ENCODE measurements at regions not wholly inside any gene's neighbourhood (a gene's known extent, or its start where the extent isn't known, plus 50 kb on each side); places are given as distances from the start of the nearest gene placed in this dataset.
"Not testable (repeated sequence)": the region's sequence is repeated elsewhere in the genome, so short reads cannot be mapped to it uniquely, and the experiment has no call there.

DNA sequence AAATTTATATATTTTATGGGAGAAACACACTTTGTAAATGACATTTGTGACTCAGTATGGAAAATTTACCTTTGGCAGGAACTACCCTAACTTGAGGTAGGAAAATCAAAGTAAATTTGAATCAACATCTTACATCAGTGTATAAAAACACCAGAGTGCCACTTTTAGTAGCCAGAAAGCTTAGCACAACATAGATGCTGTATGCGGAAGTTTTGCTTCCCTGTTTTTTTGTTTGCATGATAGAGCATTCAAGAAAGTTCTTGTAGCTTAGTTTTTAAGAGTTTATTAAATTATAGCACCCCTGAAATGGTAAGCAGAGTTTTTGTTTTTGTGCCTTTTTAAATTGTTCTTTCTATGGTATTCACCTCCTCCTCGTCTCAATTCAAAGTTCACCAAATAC is 120.8 kb upstream of the RAP2B start:
- H3K36me3 ChIP-seq (ENCODE audit: control insufficient read depth in 3 of 3, insufficient read depth in 3 of 3, low read length in 3 of 3), result no peaks in the 10 kb centered on the region

DNA sequence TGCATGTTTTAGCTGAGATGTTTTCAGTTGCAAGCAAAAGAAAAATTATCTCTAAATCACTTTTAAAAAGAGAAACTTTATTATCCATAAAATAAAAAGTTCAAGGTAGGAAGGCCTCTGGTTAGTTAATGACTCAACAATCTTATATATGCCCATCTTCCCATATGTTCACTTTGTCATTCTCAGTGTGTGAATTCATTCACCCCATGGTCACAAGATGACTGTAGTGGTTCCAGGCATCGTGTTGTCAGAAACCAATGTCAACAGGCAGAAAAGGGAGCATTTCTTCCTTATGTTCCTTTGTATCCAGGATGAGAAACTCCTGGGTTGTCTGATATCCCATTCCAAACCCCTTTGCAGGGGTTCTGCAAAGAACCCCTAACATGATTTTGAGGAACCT is 119.9 kb upstream of the RAP2B start:
- Histone ChIP-seq H3K36me3 (ENCODE audit: control insufficient read depth in 3 of 3, insufficient read depth in 3 of 3, low read length in 3 of 3) (no peaks in the 10 kb centered on the region), H3K4me3 (ENCODE audit: low read length in 3 of 3) (no peak overlapping the region), H3K27me3 (ENCODE audit: control insufficient read depth in 3 of 3, insufficient read depth in 3 of 3, low read length in 3 of 3) (no peaks in the 10 kb centered on the region), H3K9ac (ENCODE audit: low read depth in 1 of 3, low read length in 3 of 3) (no peak overlapping the region), H3K9me3 (ENCODE audit: control insufficient read depth in 3 of 3, low read length in 3 of 3) (no peaks in the 10 kb centered on the region), H3K4me1 (ENCODE audit: control insufficient read depth in 3 of 3, insufficient read depth in 3 of 3, low read length in 3 of 3) (no peaks in the 10 kb centered on the region), H3K27ac (ENCODE audit: low read depth, low read length) (no peak overlapping the region)

More for the DNA sequence above, 120.8 kb upstream of the RAP2B start:
- no peaks in the 10 kb centered on the region for H3K27me3 ChIP-seq (ENCODE audit: control insufficient read depth in 3 of 3, insufficient read depth in 3 of 3, low read length in 3 of 3)
- H3K9ac ChIP-seq (ENCODE audit: low read depth in 1 of 3, low read length in 3 of 3), result no peak overlapping the region
- no peaks in the 10 kb centered on the region for H3K9me3 ChIP-seq (ENCODE audit: control insufficient read depth in 3 of 3, low read length in 3 of 3)
- H3K4me1 ChIP-seq (ENCODE audit: control insufficient read depth in 3 of 3, insufficient read depth in 3 of 3, low read length in 3 of 3), result no peaks in the 10 kb centered on the region
- H3K4me3 ChIP-seq (ENCODE audit: low read length in 3 of 3), result no peak overlapping the region
- no peak overlapping the region for H3K27ac ChIP-seq (ENCODE audit: low read depth, low read length)

DNA sequence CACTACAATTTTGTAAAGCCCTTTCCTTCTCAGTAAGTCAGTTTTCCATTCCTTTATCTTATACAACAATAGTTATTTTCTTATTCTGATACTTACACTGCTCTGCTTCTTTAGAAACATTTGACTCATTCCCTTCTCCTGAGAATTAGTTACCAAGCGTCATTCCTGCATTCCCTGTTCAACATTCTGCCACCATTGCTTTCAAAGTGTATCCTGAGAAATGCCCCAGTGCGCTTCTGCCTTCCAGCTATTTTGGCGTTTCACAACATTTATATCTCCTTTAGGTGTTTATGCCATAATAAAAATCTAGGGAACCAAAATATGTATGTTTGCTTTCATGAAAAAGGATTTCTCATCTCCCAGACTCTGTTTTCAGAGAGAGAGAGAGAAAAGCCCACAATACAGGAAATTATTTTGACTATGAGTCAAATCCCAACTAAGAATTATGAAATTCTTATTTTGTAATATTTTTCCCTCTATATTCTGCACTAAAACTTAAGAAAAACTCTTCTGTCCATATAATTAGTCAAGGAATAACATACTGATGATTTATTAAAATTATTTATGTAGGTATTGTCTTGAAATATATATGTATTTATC is 118.2 kb upstream of the RAP2B start:
- Histone ChIP-seq H3K9ac (ENCODE audit: low read depth in 1 of 3, low read length in 3 of 3) (no peak overlapping the region), H3K27me3 (ENCODE audit: control insufficient read depth in 3 of 3, insufficient read depth in 3 of 3, low read length in 3 of 3) (no peaks in the 10 kb centered on the region), H3K4me1 (ENCODE audit: control insufficient read depth in 3 of 3, insufficient read depth in 3 of 3, low read length in 3 of 3) (no peaks in the 10 kb centered on the region), H3K36me3 (ENCODE audit: control insufficient read depth in 3 of 3, insufficient read depth in 3 of 3, low read length in 3 of 3) (no peaks in the 10 kb centered on the region), H3K27ac (ENCODE audit: low read depth, low read length) (no peak overlapping the region), H3K4me3 (ENCODE audit: low read length in 3 of 3) (no peak overlapping the region), H3K9me3 (ENCODE audit: control insufficient read depth in 3 of 3, low read length in 3 of 3) (no peaks in the 10 kb centered on the region)

DNA sequence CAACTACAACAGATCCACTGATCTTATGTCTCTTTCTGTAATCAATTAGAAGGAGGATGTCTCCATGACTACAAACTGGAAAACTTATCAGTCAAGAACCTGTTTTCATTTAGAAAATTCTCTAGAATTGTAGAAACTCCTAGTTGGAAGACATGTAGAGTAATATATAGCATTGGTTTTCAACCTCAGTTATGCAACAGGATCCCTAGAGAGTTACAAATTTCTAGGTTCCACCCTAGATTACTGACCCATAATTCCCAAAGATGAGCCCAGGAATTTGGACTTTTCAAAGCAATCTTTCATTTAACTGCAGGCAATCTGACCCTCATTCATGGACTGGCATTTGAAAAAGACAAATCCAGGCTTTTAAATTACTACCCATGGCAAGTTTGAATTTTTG is 116.9 kb upstream of the RAP2B start:
- H3K27me3 ChIP-seq (ENCODE audit: control insufficient read depth in 3 of 3, insufficient read depth in 3 of 3, low read length in 3 of 3), result no peaks in the 10 kb centered on the region
- H3K36me3 ChIP-seq (ENCODE audit: control insufficient read depth in 3 of 3, insufficient read depth in 3 of 3, low read length in 3 of 3), result no peaks in the 10 kb centered on the region
- no peak overlapping the region for H3K4me3 ChIP-seq (ENCODE audit: low read length in 3 of 3)
- no peaks in the 10 kb centered on the region for H3K4me1 ChIP-seq (ENCODE audit: control insufficient read depth in 3 of 3, insufficient read depth in 3 of 3, low read length in 3 of 3)
- no peak overlapping the region for H3K9ac ChIP-seq (ENCODE audit: low read depth in 1 of 3, low read length in 3 of 3)
- no peak overlapping the region for H3K27ac ChIP-seq (ENCODE audit: low read depth, low read length)
- no peaks in the 10 kb centered on the region for H3K9me3 ChIP-seq (ENCODE audit: control insufficient read depth in 3 of 3, low read length in 3 of 3)

DNA sequence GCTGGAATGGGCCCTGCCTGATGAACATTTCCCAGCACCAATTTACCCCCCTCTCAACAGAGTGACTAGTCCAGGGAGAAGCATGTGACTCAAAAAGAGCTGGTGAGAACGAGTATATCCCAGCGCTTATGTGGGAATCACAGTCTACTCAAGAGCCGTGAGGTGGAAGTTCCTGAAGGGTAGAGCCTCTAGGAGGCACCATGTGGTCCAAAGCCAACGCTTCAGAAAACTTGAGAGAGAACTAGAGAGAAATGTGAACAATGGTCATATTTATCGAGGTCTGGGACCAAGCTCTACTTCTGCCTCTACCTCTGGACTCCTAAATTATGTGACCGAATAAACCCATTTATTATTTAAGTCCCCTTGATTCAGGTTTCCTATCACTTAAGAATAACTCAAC is 111.0 kb upstream of the RAP2B start:
- no peaks in the 10 kb centered on the region for H3K27me3 ChIP-seq (ENCODE audit: control insufficient read depth in 3 of 3, insufficient read depth in 3 of 3, low read length in 3 of 3)
- no peak overlapping the region for H3K9ac ChIP-seq (ENCODE audit: low read depth in 1 of 3, low read length in 3 of 3)
- no peak overlapping the region for H3K27ac ChIP-seq (ENCODE audit: low read depth, low read length)
- H3K4me1 ChIP-seq (ENCODE audit: control insufficient read depth in 3 of 3, insufficient read depth in 3 of 3, low read length in 3 of 3), result no peaks in the 10 kb centered on the region
- H3K4me3 ChIP-seq (ENCODE audit: low read length in 3 of 3), result no peak overlapping the region
- H3K36me3 ChIP-seq (ENCODE audit: control insufficient read depth in 3 of 3, insufficient read depth in 3 of 3, low read length in 3 of 3), result no peaks in the 10 kb centered on the region
- no peaks in the 10 kb centered on the region for H3K9me3 ChIP-seq (ENCODE audit: control insufficient read depth in 3 of 3, low read length in 3 of 3)

DNA sequence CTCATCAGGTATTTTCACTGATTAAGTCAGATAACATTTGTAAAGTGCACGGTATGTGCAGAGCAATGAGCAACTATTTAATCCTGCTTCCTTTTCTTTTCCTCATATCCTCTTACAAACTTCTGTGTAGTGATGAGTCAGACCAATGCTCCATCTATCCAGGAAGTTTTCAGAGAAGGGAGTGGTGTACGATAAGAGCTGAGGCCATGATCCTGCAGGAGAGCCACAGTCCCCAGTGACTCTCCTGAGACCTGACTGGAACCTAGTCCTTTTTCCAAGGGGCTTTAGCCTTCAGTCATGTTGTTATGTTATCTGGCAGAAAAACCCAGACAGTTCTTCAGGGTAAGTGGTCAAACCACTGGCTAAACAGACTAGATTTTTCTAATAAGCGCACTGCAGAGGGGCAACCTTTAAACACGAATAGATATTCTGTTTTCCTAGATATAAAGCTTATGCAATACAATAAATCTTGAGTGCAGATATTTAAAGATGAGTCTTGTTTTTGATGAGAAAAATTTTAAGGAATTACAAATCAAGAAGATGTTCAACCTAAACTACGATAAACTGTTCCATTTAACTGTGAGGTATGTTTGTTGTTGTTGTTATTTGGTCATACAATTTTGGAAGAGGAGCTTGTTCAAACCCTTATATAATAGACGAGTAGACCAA is 110.5 kb upstream of the RAP2B start:
- Histone ChIP-seq H3K4me3 (ENCODE audit: low read length in 3 of 3) (no peak overlapping the region), H3K36me3 (ENCODE audit: control insufficient read depth in 3 of 3, insufficient read depth in 3 of 3, low read length in 3 of 3) (no peaks in the 10 kb centered on the region), H3K27me3 (ENCODE audit: control insufficient read depth in 3 of 3, insufficient read depth in 3 of 3, low read length in 3 of 3) (no peaks in the 10 kb centered on the region), H3K9ac (ENCODE audit: low read depth in 1 of 3, low read length in 3 of 3) (no peak overlapping the region), H3K27ac (ENCODE audit: low read depth, low read length) (no peak overlapping the region), H3K9me3 (ENCODE audit: control insufficient read depth in 3 of 3, low read length in 3 of 3) (no peaks in the 10 kb centered on the region), H3K4me1 (ENCODE audit: control insufficient read depth in 3 of 3, insufficient read depth in 3 of 3, low read length in 3 of 3) (no peaks in the 10 kb centered on the region)

DNA sequence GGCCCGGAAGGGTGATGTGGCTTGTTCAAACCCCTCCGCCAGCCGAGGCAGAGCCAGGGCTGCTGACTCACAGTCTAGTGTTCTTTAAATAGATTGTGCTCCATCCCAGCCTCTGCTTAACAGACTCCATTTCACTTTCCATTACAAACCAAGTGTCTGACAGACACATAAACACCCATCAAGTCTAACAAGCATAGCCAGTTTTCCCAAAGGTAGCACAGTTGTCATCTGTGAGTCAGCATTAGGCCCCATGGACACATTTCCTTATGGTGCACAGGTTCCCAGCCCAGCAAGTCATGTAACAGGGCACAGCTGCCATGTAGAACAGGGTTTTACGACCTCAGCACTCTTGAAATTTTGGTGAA is 109.9 kb upstream of the RAP2B start:
- no peak overlapping the region for H3K4me3 ChIP-seq (ENCODE audit: low read length in 3 of 3)
- no peaks in the 10 kb centered on the region for H3K4me1 ChIP-seq (ENCODE audit: control insufficient read depth in 3 of 3, insufficient read depth in 3 of 3, low read length in 3 of 3)
- H3K9ac ChIP-seq (ENCODE audit: low read depth in 1 of 3, low read length in 3 of 3), result no peak overlapping the region
- no peaks in the 10 kb centered on the region for H3K36me3 ChIP-seq (ENCODE audit: control insufficient read depth in 3 of 3, insufficient read depth in 3 of 3, low read length in 3 of 3)
- H3K9me3 ChIP-seq (ENCODE audit: control insufficient read depth in 3 of 3, low read length in 3 of 3), result no peaks in the 10 kb centered on the region
- no peaks in the 10 kb centered on the region for H3K27me3 ChIP-seq (ENCODE audit: control insufficient read depth in 3 of 3, insufficient read depth in 3 of 3, low read length in 3 of 3)
- no peak overlapping the region for H3K27ac ChIP-seq (ENCODE audit: low read depth, low read length)

DNA sequence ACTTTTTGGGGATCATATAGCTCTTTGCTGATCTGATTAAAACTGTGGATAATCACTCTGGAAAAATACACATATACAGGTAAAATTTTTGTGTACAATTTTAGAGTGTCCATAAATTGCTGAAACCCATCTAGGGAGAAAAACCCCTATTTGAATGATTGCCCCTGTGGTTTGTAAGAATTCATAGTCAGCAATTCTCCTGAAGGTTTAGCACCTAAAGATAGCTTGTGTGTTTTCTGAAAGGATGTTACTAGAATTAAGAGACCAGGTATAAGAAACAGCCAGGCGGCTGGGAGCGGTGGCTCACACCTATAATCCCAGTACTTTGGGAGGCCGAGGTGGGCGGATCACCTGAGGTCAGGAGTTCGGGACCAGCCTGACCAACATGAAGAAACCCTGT is 106.8 kb upstream of the RAP2B start:
- Histone ChIP-seq H3K4me3 (ENCODE audit: low read length in 3 of 3) (no peak overlapping the region), H3K27ac (ENCODE audit: low read depth, low read length) (no peak overlapping the region), H3K9me3 (ENCODE audit: control insufficient read depth in 3 of 3, low read length in 3 of 3) (no peaks in the 10 kb centered on the region), H3K9ac (ENCODE audit: low read depth in 1 of 3, low read length in 3 of 3) (no peak overlapping the region), H3K4me1 (ENCODE audit: control insufficient read depth in 3 of 3, insufficient read depth in 3 of 3, low read length in 3 of 3) (no peaks in the 10 kb centered on the region), H3K36me3 (ENCODE audit: control insufficient read depth in 3 of 3, insufficient read depth in 3 of 3, low read length in 3 of 3) (no peaks in the 10 kb centered on the region), H3K27me3 (ENCODE audit: control insufficient read depth in 3 of 3, insufficient read depth in 3 of 3, low read length in 3 of 3) (no peaks in the 10 kb centered on the region)

DNA sequence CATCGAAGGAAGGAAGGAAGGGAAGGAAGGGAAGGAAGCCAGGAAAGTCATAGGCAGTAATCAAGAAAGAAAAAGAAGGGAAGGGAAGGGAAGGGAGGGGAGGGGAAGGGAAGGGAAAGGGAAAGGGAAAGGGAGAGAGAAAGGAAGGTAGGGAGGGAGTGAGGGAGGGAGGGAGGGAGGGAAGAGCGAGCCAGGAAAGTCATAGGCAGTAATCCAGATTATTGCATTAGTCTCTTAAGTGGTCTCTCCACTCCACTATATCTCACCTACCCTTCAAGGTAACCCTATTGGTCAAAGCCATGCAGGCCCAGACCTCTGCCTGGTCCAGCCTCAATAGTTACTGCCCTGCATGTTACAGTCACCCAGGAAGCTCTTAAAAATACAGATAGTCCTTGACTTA is 106.2 kb upstream of the RAP2B start:
- Histone ChIP-seq H3K4me1 (ENCODE audit: control insufficient read depth in 3 of 3, insufficient read depth in 3 of 3, low read length in 3 of 3) (no peaks in the 10 kb centered on the region), H3K9ac (ENCODE audit: low read depth in 1 of 3, low read length in 3 of 3) (no peak overlapping the region), H3K27ac (ENCODE audit: low read depth, low read length) (no peak overlapping the region), H3K9me3 (ENCODE audit: control insufficient read depth in 3 of 3, low read length in 3 of 3) (no peaks in the 10 kb centered on the region), H3K27me3 (ENCODE audit: control insufficient read depth in 3 of 3, insufficient read depth in 3 of 3, low read length in 3 of 3) (no peaks in the 10 kb centered on the region), H3K4me3 (ENCODE audit: low read length in 3 of 3) (no peak overlapping the region), H3K36me3 (ENCODE audit: control insufficient read depth in 3 of 3, insufficient read depth in 3 of 3, low read length in 3 of 3) (no peaks in the 10 kb centered on the region)

DNA sequence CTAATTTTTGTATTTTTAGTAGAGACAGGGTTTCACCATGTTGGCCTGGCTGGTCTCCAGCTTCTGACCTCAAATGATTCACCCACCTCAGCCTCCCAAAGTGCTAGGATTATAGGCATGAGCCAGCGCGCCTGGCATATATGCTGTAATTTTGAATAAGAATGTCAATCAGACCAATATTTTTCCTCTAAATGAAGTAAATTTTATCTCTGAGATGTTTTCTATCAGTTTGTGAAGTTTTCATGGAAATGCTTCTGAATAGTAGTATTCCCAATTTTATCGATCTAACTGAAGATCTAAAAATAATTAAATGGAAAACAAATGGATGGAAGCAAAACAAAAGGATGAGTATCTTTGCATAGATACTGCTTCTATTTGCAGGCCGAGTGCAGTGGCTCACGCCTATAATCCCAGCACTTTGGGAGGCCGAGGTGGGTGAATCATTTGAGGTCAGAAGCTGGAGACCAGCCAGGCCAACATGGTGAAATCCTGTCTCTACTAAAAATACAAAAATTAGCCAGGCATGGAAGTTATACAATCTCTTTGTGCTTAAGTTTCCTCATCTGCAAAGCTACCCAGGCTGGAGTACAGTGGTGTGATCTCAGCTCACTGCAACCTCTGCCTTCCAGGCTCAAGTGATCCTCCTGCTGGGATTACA is 103.9 kb upstream of the RAP2B start:
- H3K9me3 ChIP-seq (ENCODE audit: control insufficient read depth in 3 of 3, low read length in 3 of 3); H3K27me3 ChIP-seq (ENCODE audit: control insufficient read depth in 3 of 3, insufficient read depth in 3 of 3, low read length in 3 of 3); H3K4me1 ChIP-seq (ENCODE audit: control insufficient read depth in 3 of 3, insufficient read depth in 3 of 3, low read length in 3 of 3); H3K9ac ChIP-seq (ENCODE audit: low read depth in 1 of 3, low read length in 3 of 3); H3K4me3 ChIP-seq (ENCODE audit: low read length in 3 of 3); H3K27ac ChIP-seq (ENCODE audit: low read depth, low read length); H3K36me3 ChIP-seq (ENCODE audit: control insufficient read depth in 3 of 3, insufficient read depth in 3 of 3, low read length in 3 of 3): not testable (repeated sequence)

Measured in skeletal muscle tissue (tissue), 3 donors.